ENCODE measurements at regions not wholly inside any gene's neighbourhood (a gene's known extent, or its start where the extent isn't known, plus 50 kb on each side); places are given as distances from the start of the nearest gene placed in this dataset.
"Not testable (repeated sequence)": the region's sequence is repeated elsewhere in the genome, so short reads cannot be mapped to it uniquely, and the experiment has no call there.

GRCh38 chr10:60476451-60476850 is 86.8 kb upstream of the ANK3 start:
- WGBS, 2 experiments (ENCODE audit: insufficient coverage in 2 of 2) = 100% methylated on average over 1 of the region's 2 CpGs; no CpG with 5 or more reads in 1 of the 2 experiments
- Histone ChIP-seq H3K36me3 (ENCODE audit: control insufficient read depth, insufficient read depth, low read length) (no peaks in the 10 kb centered on the region), H3K4me3 (ENCODE audit: extremely low read depth, insufficient read depth, low read length, poor library complexity, severe bottlenecking) (no peak overlapping the region), H3K9me3 (ENCODE audit: control insufficient read depth, low read length) (no peaks in the 10 kb centered on the region), H3K4me1 (ENCODE audit: control insufficient read depth, insufficient read depth, low read length, poor library complexity, severe bottlenecking) (peaks cover 4% of the 10 kb centered on the region), H3K27ac (ENCODE audit: low read depth, low read length, severe bottlenecking) (no peak overlapping the region)

- Histone ChIP-seq H3K4me3 (ENCODE audit: extremely low read depth, insufficient read depth, low read length, poor library complexity, severe bottlenecking) (no peak overlapping the region), H3K9me3 (ENCODE audit: control insufficient read depth, low read length) (no peaks in the 10 kb centered on the region), H3K36me3 (ENCODE audit: control insufficient read depth, insufficient read depth, low read length) (no peaks in the 10 kb centered on the region), H3K4me1 (ENCODE audit: control insufficient read depth, insufficient read depth, low read length, poor library complexity, severe bottlenecking) (no peaks in the 10 kb centered on the region), H3K27ac (ENCODE audit: low read depth, low read length, severe bottlenecking) (no peak overlapping the region)
- WGBS, 2 experiments (ENCODE audit: insufficient coverage in 2 of 2) = 100% methylated on average over 1 to 2 of the region's 2 CpGs
Measured at GRCh38 chr10:60473557-60473956, 83.9 kb upstream of the ANK3 start.

DNA sequence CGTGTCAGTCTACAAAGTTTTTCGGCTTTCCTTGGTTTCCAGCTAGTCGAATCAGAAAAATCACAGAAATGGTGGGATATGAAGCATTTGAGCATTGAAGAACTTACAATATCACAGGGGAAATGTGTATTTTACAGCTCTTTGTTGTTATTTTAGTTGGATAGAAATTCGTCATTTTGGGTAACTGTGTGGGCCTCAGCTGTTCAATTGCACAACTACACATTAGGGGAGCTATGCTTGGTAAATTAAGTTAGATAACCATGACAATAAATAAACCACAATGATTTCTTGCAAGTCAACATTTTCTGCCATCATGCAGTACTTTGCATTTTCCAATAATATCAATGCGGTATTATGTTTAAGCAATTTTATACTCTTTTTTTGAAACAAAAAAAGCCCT is 80.4 kb upstream of the ANK3 start:
- Histone ChIP-seq H3K9me3 (ENCODE audit: control insufficient read depth, low read length) (no peaks in the 10 kb centered on the region), H3K4me3 (ENCODE audit: extremely low read depth, insufficient read depth, low read length, poor library complexity, severe bottlenecking) (no peak overlapping the region), H3K4me1 (ENCODE audit: control insufficient read depth, insufficient read depth, low read length, poor library complexity, severe bottlenecking) (no peaks in the 10 kb centered on the region), H3K27ac (ENCODE audit: low read depth, low read length, severe bottlenecking) (no peak overlapping the region), H3K36me3 (ENCODE audit: control insufficient read depth, insufficient read depth, low read length) (no peaks in the 10 kb centered on the region)
- 80 to 100% methylated on average over 1 to 4 of the region's 5 CpGs for WGBS, 2 experiments (ENCODE audit: insufficient coverage in 2 of 2)

GRCh38 chr10:60469147-60469546 is 79.5 kb upstream of the ANK3 start:
- not testable (repeated sequence) for H3K4me1 ChIP-seq (ENCODE audit: control insufficient read depth, insufficient read depth, low read length, poor library complexity, severe bottlenecking); H3K4me3 ChIP-seq (ENCODE audit: extremely low read depth, insufficient read depth, low read length, poor library complexity, severe bottlenecking); H3K36me3 ChIP-seq (ENCODE audit: control insufficient read depth, insufficient read depth, low read length); H3K27ac ChIP-seq (ENCODE audit: low read depth, low read length, severe bottlenecking); H3K9me3 ChIP-seq (ENCODE audit: control insufficient read depth, low read length)

- H3K4me1 ChIP-seq (ENCODE audit: control insufficient read depth, insufficient read depth, low read length, poor library complexity, severe bottlenecking) = no peaks in the 10 kb centered on the region
- no peaks in the 10 kb centered on the region for H3K36me3 ChIP-seq (ENCODE audit: control insufficient read depth, insufficient read depth, low read length)
- H3K4me3 ChIP-seq (ENCODE audit: extremely low read depth, insufficient read depth, low read length, poor library complexity, severe bottlenecking) = no peak overlapping the region
- H3K27ac ChIP-seq (ENCODE audit: low read depth, low read length, severe bottlenecking) = no peak overlapping the region
- 88% methylated on average over 1 of the region's 3 CpGs; no CpG with 5 or more reads in 1 of the 2 experiments for WGBS, 2 experiments (ENCODE audit: insufficient coverage in 2 of 2)
- no peaks in the 10 kb centered on the region for H3K9me3 ChIP-seq (ENCODE audit: control insufficient read depth, low read length)
Measured at GRCh38 chr10:60467202-60467546, 77.5 kb upstream of the ANK3 start.

DNA sequence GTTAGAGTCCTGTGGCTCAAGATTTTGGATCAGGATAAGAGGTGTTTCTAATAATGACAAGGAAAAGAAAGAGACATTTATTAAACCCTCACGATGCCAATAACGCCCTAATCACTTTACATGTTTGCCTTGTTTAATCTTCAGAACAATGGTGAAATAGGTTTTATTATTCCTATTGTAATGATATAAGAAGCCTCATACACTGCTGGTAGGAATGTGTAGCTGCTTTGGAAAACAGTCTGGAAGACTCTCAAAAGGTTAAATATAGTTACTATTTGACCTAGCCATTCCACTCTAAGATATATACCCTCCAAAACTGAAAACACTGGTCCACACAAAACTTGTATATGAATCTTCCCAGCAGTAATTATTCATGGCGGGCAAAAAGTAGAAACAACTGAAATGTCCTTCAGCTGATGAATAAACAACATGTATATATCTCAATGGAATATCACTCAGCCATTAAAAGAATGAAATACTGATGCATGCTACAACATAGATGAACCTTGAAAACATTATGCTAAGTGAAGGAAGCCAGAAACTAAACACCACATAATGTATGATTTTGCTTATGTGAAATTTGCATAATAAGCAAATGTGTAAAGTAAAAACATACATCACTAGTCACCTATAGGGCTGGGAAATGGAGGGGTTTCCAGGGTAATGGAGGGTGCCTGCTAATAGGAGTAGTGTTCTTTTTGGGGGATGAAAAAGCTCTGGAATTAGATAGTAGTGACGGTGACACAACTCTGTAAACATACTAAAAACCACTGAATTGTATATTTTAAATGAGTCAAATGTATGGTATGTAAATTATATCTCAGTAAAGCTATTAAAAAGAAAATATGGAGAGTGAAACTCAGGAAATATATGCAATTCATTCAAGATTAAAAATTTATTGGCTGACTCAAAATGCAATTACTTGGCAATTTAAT is 76.9 kb upstream of the ANK3 start:
- H3K36me3 ChIP-seq (ENCODE audit: control insufficient read depth, insufficient read depth, low read length) = no peaks in the 10 kb centered on the region
- no peak overlapping the region for H3K27ac ChIP-seq (ENCODE audit: low read depth, low read length, severe bottlenecking)
- no peaks in the 10 kb centered on the region for H3K9me3 ChIP-seq (ENCODE audit: control insufficient read depth, low read length)
- H3K4me3 ChIP-seq (ENCODE audit: extremely low read depth, insufficient read depth, low read length, poor library complexity, severe bottlenecking) = no peak overlapping the region
- no peaks in the 10 kb centered on the region for H3K4me1 ChIP-seq (ENCODE audit: control insufficient read depth, insufficient read depth, low read length, poor library complexity, severe bottlenecking)
- WGBS, 2 experiments (ENCODE audit: insufficient coverage in 2 of 2) = no CpG with 5 or more reads among the region's 4 CpGs

- H3K9me3 ChIP-seq (ENCODE audit: control insufficient read depth, low read length) = no peaks in the 10 kb centered on the region
- H3K36me3 ChIP-seq (ENCODE audit: control insufficient read depth, insufficient read depth, low read length) = no peaks in the 10 kb centered on the region
- no peak overlapping the region for H3K4me3 ChIP-seq (ENCODE audit: extremely low read depth, insufficient read depth, low read length, poor library complexity, severe bottlenecking)
- 80 to 100% methylated on average over 1 of the region's 2 CpGs for WGBS, 2 experiments (ENCODE audit: insufficient coverage in 2 of 2)
- no peaks in the 10 kb centered on the region for H3K4me1 ChIP-seq (ENCODE audit: control insufficient read depth, insufficient read depth, low read length, poor library complexity, severe bottlenecking)
- H3K27ac ChIP-seq (ENCODE audit: low read depth, low read length, severe bottlenecking) = no peak overlapping the region
Measured at GRCh38 chr10:60465801-60466200, 76.1 kb upstream of the ANK3 start.

- H3K27ac ChIP-seq (ENCODE audit: low read depth, low read length, severe bottlenecking) = no peak overlapping the region
- H3K9me3 ChIP-seq (ENCODE audit: control insufficient read depth, low read length) = no peaks in the 10 kb centered on the region
- WGBS, 2 experiments (ENCODE audit: insufficient coverage in 2 of 2) = 88 to 96% methylated on average over 2 to 3 of the region's 3 CpGs
- H3K36me3 ChIP-seq (ENCODE audit: control insufficient read depth, insufficient read depth, low read length) = no peaks in the 10 kb centered on the region
- no peaks in the 10 kb centered on the region for H3K4me1 ChIP-seq (ENCODE audit: control insufficient read depth, insufficient read depth, low read length, poor library complexity, severe bottlenecking)
- H3K4me3 ChIP-seq (ENCODE audit: extremely low read depth, insufficient read depth, low read length, poor library complexity, severe bottlenecking) = no peak overlapping the region
Measured at GRCh38 chr10:60464659-60465058, 75.0 kb upstream of the ANK3 start.

GRCh38 chr10:60463746-60464145 is 74.1 kb upstream of the ANK3 start:
- Histone ChIP-seq H3K4me1 (ENCODE audit: control insufficient read depth, insufficient read depth, low read length, poor library complexity, severe bottlenecking) (no peaks in the 10 kb centered on the region), H3K27ac (ENCODE audit: low read depth, low read length, severe bottlenecking) (no peak overlapping the region), H3K4me3 (ENCODE audit: extremely low read depth, insufficient read depth, low read length, poor library complexity, severe bottlenecking) (no peak overlapping the region), H3K36me3 (ENCODE audit: control insufficient read depth, insufficient read depth, low read length) (no peaks in the 10 kb centered on the region), H3K9me3 (ENCODE audit: control insufficient read depth, low read length) (no peaks in the 10 kb centered on the region)

- Histone ChIP-seq H3K4me3 (ENCODE audit: extremely low read depth, insufficient read depth, low read length, poor library complexity, severe bottlenecking) (no peak overlapping the region), H3K27ac (ENCODE audit: low read depth, low read length, severe bottlenecking) (no peak overlapping the region)
- 64 to 86% methylated on average over 2 to 3 of the region's 7 CpGs for WGBS, 2 experiments (ENCODE audit: insufficient coverage in 2 of 2)
Measured at GRCh38 chr10:60461688-60462087, 72.0 kb upstream of the ANK3 start.

GRCh38 chr10:60459701-60460457 is 70.2 kb upstream of the ANK3 start:
- Histone ChIP-seq H3K27ac (ENCODE audit: low read depth, low read length, severe bottlenecking) (no peak overlapping the region), H3K36me3 (ENCODE audit: control insufficient read depth, insufficient read depth, low read length) (no peaks in the 10 kb centered on the region), H3K4me1 (ENCODE audit: control insufficient read depth, insufficient read depth, low read length, poor library complexity, severe bottlenecking) (no peaks in the 10 kb centered on the region), H3K9me3 (ENCODE audit: control insufficient read depth, low read length) (no peaks in the 10 kb centered on the region), H3K4me3 (ENCODE audit: extremely low read depth, insufficient read depth, low read length, poor library complexity, severe bottlenecking) (no peak overlapping the region)
- WGBS, 2 experiments (ENCODE audit: insufficient coverage in 2 of 2) = 86 to 88% methylated on average over 3 of the region's 4 CpGs

More at GRCh38 chr10:60461688-60462087, 72.0 kb upstream of the ANK3 start:
- H3K36me3 ChIP-seq (ENCODE audit: control insufficient read depth, insufficient read depth, low read length) = no peaks in the 10 kb centered on the region
- H3K4me1 ChIP-seq (ENCODE audit: control insufficient read depth, insufficient read depth, low read length, poor library complexity, severe bottlenecking) = no peaks in the 10 kb centered on the region
- H3K9me3 ChIP-seq (ENCODE audit: control insufficient read depth, low read length) = no peaks in the 10 kb centered on the region
